Suprapubic skin (tissue), 4 donors: ENCODE measurements at regions not wholly inside any gene's neighbourhood (a gene's known extent, or its start where the extent isn't known, plus 50 kb on each side); places are given as distances from the start of the nearest gene placed in this dataset.

Experiments used
- CTCF ChIP-seq, 2 donors: fragments of 200-600 bp in 1 of 2; fragments of 450-650 bp in 1 of 2; sonication (generic) in 1 of 2; IDR thresholded peaks; one replicate each; pipeline ENCODE4 v1.5.1; 2016 to 2019; ENCODE audit warnings: antibody characterized with exemption in 2 of 2, mild to moderate bottlenecking in 1 of 2, moderate library complexity in 1 of 2
- EP300 ChIP-seq: sonication (generic); formaldehyde crosslinking; IDR thresholded peaks from one replicate; pipeline ENCODE4 v1.6.1; 2017; ENCODE audit warnings: antibody characterized with exemption
- POLR2A ChIP-seq, 2 donors: fragments of 450-650 bp; IDR thresholded peaks; one replicate each; pipeline ENCODE4 v1.6.1; 2017; ENCODE audit warnings: antibody characterized with exemption in 2 of 2, mild to moderate bottlenecking in 2 of 2, moderate library complexity in 2 of 2
- POLR2AphosphoS5 ChIP-seq, 3 donors: sonication (generic); formaldehyde crosslinking; IDR thresholded peaks; one replicate each; pipeline ENCODE4 v1.6.1; 2017; ENCODE audit warnings: antibody characterized with exemption in 3 of 3

DNA sequence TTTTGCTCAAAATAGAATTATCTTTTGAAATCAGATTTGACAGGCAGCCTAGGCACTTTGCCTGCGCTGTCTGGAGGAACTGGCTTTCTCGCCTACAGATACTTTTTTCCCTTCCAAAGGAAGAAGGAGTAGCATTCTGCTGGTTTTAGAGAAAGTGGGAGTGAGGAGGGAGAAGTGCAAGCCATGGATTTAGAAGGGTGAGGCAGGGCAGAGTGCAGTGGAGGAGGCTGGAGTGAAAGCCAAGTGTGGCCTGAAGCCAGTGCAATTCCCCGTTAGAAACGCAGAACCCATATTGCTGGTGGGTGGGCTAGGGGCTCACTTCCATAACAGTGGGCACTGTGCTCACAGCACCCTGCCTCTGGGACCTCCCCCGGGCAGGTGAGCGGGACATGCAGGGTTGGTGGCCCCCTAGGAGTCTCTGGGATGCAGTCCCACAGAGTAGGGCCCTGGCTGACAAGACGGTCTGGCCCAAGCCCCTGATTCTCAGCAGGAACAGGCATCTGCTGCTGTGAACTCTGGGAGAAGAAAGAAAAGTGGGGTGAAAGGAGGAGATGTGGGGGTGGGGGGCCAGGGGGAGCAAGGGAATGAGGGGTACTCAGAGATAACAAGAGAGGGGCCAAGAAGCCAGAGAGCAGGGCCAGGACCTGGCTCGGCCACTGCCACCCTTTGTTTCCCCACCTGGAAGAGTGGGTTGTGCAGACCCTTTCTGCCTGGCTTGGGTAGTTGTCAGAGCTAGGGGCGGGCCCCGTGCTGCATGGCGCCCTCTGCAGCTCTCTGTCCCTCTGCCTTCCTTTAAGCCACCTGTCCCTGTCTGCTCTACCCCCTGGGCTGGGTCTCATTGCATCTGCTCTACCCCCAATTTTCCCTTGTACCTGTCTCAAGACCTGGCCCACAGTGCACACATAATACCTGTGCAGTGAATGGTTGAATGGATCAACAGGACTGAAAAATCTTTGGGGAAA lies 273.5 kb upstream of the HS6ST1 start:
- TF ChIP-seq CTCF (IDR thresholded peaks at IDR 0.05): no peak
- TF ChIP-seq EP300: no peak
- TF ChIP-seq POLR2AphosphoS5 (IDR thresholded peaks at IDR 0.05): no peak
- TF ChIP-seq POLR2A (IDR thresholded peaks at IDR 0.05): no peak
